ENCODE measurements at regions not wholly inside any gene's neighbourhood (a gene's known extent, or its start where the extent isn't known, plus 50 kb on each side); places are given as distances from the start of the nearest gene placed in this dataset.

GRCh38 chr21:21673959-21674358, 675.8 kb downstream of the NCAM2 start:
- no peak for TF ChIP-seq CTCF (IDR thresholded peaks at IDR 0.05; ENCODE audit: extremely low read depth, insufficient read depth, missing control alignments)
- no peak for DNase-seq (ENCODE audit: low spot score)
- in situ Hi-C loops (cut with MboI; ENCODE audit: low pct_unique_long_range_greater_than_20kb, low sequenced_read_pairs, unreplicated experiment), result no loop called here

GRCh38 chr21:21675601-21676000, 677.4 kb downstream of the NCAM2 start:
- DNase-seq (ENCODE audit: low spot score), result no peak
- no peak for TF ChIP-seq CTCF (IDR thresholded peaks at IDR 0.05; ENCODE audit: extremely low read depth, insufficient read depth, missing control alignments)
- in situ Hi-C loops (cut with MboI; ENCODE audit: low pct_unique_long_range_greater_than_20kb, low sequenced_read_pairs, unreplicated experiment), result no loop called here

GRCh38 chr21:21682172-21682571, 684.0 kb downstream of the NCAM2 start:
- DNase-seq (ENCODE audit: low spot score), result no peak

GRCh38 chr21:21688889-21689288, 690.7 kb downstream of the NCAM2 start:
- TF ChIP-seq CTCF (IDR thresholded peaks at IDR 0.05; ENCODE audit: extremely low read depth, insufficient read depth, missing control alignments), result no peak
- DNase-seq (ENCODE audit: low spot score), result no peak
- in situ Hi-C loops (cut with MboI; ENCODE audit: low pct_unique_long_range_greater_than_20kb, low sequenced_read_pairs, unreplicated experiment), result no loop called here

More at GRCh38 chr21:21682172-21682571, 684.0 kb downstream of the NCAM2 start:
- in situ Hi-C loops (cut with MboI; ENCODE audit: low pct_unique_long_range_greater_than_20kb, low sequenced_read_pairs, unreplicated experiment), result no loop called here
- no peak for TF ChIP-seq CTCF (IDR thresholded peaks at IDR 0.05; ENCODE audit: extremely low read depth, insufficient read depth, missing control alignments)

- TF ChIP-seq CTCF (IDR thresholded peaks at IDR 0.05; ENCODE audit: extremely low read depth, insufficient read depth, missing control alignments), result no peak
- DNase-seq (ENCODE audit: low spot score), result no peak
- in situ Hi-C loops (cut with MboI; ENCODE audit: low pct_unique_long_range_greater_than_20kb, low sequenced_read_pairs, unreplicated experiment), result no loop called here
Observed at GRCh38 chr21:21690068-21690665, 692.0 kb downstream of the NCAM2 start.

- in situ Hi-C loops (cut with MboI; ENCODE audit: low pct_unique_long_range_greater_than_20kb, low sequenced_read_pairs, unreplicated experiment), result no loop called here
- TF ChIP-seq CTCF (IDR thresholded peaks at IDR 0.05; ENCODE audit: extremely low read depth, insufficient read depth, missing control alignments), result no peak
- no peak for DNase-seq (ENCODE audit: low spot score)
Observed at GRCh38 chr21:21712748-21713520, 714.7 kb downstream of the NCAM2 start.
